Memory B cell (primary cell): ENCODE measurements at regions not wholly inside any gene's neighbourhood (a gene's known extent, or its start where the extent isn't known, plus 50 kb on each side); places are given as distances from the start of the nearest gene placed in this dataset.
"Not testable (repeated sequence)": the region's sequence is repeated elsewhere in the genome, so short reads cannot be mapped to it uniquely, and the experiment has no call there.

Experiments
- ATAC-seq: fragments of 150-1000 bp; cut with Tn5 transposase; 2 replicates; pipeline ENCODE4 v1.10.0; 2021; ENCODE audit warnings: low read depth, mild to moderate bottlenecking, moderate library complexity
- DNase-seq, 2 donors: peaks; one replicate each; pipeline ENCODE4 v3.0.0; 2022; ENCODE audit warnings: low spot score in 2 of 2
- H3K27ac Mint-ChIP-seq: one replicate; pipeline ENCODE4 v1.8.0; 2022; ENCODE audit warnings: mild to moderate bottlenecking, moderate library complexity, mixed read lengths
- H3K27me3 Mint-ChIP-seq: one replicate; pipeline ENCODE4 v1.8.0; 2022; ENCODE audit warnings: mixed read lengths
- H3K36me3 Mint-ChIP-seq: one replicate; pipeline ENCODE4 v1.8.0; 2022; ENCODE audit warnings: mild to moderate bottlenecking, mixed read lengths
- H3K4me1 Mint-ChIP-seq: one replicate; pipeline ENCODE4 v1.8.0; 2022; ENCODE audit warnings: mixed read lengths
- H3K4me3 Mint-ChIP-seq: one replicate; pipeline ENCODE4 v1.8.0; 2022; ENCODE audit warnings: mild to moderate bottlenecking, moderate library complexity, mixed read lengths
- H3K9me3 Mint-ChIP-seq: one replicate; pipeline ENCODE4 v1.8.0; 2022; ENCODE audit warnings: mixed read lengths

DNA sequence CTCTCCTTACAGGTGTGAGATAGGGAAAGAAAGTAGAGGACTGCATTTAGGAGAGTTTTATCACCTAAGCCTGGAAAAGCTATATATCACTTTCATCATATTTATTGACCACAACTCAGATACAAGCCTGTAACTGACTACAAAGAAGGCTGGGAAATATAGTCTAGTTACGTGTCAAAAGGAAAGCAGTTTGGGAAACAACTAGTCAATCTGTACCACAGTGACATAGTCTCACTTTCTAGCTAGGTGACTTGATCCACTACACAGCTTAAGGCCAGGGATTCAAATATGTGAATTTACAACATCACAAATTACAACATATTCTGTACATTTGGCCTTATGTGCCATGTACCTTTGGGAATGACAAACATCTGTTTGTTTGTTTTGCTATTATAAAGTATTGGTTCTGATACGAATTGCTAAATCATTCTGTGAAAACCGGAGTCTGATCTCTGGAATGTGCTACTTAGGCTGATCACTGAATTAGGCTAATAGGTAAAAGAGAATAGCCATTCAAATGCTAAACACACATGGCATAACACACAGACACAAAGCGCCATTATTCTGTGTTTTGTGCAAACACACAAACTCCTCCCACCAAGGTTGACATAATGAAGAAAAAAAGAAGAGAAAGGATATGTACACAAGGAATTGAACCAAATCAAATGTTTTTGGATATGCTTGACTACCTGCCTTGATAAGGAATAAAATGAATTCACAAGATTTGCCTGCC lies 279.8 kb downstream of the DUSP6 start:
- Mint-ChIP-seq H3K4me1 (no peaks in the 10 kb centered on the region), H3K27ac (no peak overlapping the region), H3K27me3 (peaks cover 4% of the 10 kb centered on the region), H3K4me3 (no peak overlapping the region), H3K36me3 (no peaks in the 10 kb centered on the region), H3K9me3 (no peaks in the 10 kb centered on the region)
- no peak for DNase-seq
- no peak for ATAC-seq

DNA sequence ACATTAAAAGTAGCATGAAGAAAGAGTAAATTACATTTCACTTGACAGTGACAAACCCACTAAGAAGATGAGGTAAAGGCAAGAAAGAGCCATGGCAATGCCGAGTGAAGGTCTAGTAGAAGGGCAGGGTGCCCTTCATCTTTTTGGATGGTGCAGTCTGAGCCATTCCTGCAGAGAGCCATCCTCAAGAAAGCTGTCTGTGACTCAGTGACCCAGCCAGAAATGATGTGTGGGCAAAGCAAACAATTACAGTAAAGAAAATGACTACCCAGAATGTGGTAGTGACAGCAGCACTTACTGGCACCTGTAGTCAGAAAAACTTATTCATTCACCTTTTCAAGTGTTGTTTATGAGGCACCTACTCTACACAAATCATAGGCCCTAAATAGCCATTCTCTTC lies 281.7 kb downstream of the DUSP6 start:
- Mint-ChIP-seq H3K4me3 (no peak overlapping the region), H3K4me1 (no peaks in the 10 kb centered on the region), H3K9me3 (no peaks in the 10 kb centered on the region), H3K27me3 (peaks cover 4% of the 10 kb centered on the region), H3K27ac (no peak overlapping the region), H3K36me3 (no peaks in the 10 kb centered on the region)
- DNase-seq (no peak), ATAC-seq (no peak)

DNA sequence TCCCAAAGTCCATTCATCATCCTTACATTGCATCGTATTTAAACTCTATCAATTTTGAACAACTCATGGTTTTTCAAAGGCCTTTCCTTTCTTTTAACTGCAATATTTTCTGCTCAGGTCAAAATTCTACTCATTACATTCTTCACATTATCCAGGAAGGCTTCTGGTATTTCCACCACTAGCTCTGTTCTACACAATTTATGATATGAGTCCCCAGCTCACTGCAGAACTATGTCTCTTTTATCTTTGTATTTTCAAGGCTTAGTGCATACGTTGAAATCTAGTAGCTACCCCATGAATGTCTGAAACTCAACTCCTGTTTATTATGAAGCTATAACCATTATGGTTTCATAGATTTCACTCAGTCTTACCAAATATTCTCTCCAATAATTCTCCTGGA lies 282.9 kb downstream of the DUSP6 start:
- Mint-ChIP-seq H3K4me3 (no peak overlapping the region), H3K4me1 (no peaks in the 10 kb centered on the region), H3K27ac (no peak overlapping the region), H3K36me3 (no peaks in the 10 kb centered on the region), H3K9me3 (peaks cover 1% of the 10 kb centered on the region), H3K27me3 (peaks cover 5% of the 10 kb centered on the region)
- ATAC-seq (no peak), DNase-seq (no peak)

DNA sequence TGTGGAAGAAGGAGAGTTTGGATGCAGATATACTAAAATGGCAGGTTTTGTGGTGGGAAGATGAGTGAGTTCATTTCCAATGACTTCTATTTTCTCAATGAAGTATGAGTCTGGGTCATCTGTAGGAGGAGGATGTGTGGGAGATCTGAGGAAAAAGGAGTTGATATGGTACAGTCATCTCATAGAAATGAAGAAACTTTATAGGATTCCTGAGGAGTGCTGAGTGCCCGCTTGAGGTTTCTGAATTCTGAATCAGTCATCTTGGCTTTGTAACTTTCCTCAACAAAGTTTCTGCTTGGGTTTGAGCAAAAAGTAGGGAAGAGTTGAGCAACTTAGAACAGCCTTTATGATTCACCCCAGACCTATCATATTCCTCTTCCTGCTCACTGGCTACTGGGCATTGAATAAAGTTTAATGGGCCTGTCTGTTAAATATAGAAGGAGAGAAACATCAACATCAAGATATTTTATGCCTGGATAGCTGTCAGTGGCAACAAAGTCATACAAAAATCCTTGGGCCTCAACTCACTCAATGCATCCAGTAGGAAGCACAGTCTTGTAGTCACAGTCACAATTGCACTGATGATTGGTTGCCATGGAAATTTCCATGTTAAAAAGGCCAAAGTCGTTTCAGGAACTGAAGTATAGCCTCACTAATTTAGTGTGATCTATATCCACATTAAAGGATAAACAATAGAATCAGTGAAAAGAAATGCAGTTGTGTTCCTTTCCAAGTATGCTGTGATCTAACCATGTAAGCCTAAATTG lies 284.7 kb downstream of the DUSP6 start:
- peaks cover 1% of the 10 kb centered on the region for H3K9me3 Mint-ChIP-seq
- DNase-seq (no peak), ATAC-seq (no peak)
- H3K4me3 Mint-ChIP-seq, result no peak overlapping the region
- H3K36me3 Mint-ChIP-seq, result no peaks in the 10 kb centered on the region
- H3K27me3 Mint-ChIP-seq, result peaks cover 5% of the 10 kb centered on the region
- no peak overlapping the region for H3K27ac Mint-ChIP-seq
- H3K4me1 Mint-ChIP-seq, result no peaks in the 10 kb centered on the region

DNA sequence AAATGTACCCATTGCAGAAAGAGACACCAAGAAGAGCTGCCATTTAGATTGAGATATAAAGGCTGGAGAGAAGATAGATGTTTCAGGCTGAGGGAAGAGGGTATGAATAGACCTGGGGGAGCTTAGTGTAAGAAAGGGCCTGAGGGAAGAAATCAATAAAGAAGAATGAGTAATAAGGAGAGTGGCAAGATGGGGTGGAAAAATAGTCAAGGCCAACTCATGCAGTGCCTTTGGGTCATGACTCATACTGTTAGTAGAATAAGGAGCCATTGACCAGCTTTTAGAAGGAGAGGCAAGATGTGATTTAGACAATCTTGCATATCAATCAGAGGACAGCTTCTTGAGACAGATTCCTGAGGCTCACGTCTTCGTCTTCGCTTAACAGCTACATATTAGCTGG lies 287.5 kb downstream of the DUSP6 start:
- no peak overlapping the region for H3K4me3 Mint-ChIP-seq
- DNase-seq (no peak), ATAC-seq (no peak)
- H3K27me3 Mint-ChIP-seq, result peaks cover 5% of the 10 kb centered on the region
- H3K27ac Mint-ChIP-seq, result no peak overlapping the region
- peaks cover 1% of the 10 kb centered on the region for H3K9me3 Mint-ChIP-seq
- H3K36me3 Mint-ChIP-seq, result no peaks in the 10 kb centered on the region
- H3K4me1 Mint-ChIP-seq, result no peaks in the 10 kb centered on the region

DNA sequence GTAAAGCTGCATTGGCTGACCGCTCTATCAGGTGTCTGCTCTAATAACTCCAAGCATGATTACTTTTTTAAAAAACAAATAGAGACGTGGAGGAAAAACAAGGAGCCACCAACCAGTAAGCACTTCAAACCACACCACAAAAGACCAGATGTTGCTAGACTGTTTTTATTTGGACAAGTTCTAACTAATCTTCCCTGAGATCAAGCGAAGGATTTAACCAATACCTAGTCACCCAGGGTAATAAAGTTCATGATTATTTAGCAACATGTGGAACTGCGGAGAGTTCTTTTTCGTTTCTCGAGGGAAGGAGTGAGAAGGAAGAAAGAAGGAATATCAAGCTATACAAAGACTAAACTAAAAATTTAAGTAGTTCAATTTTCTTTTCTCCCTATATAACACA lies 288.1 kb downstream of the DUSP6 start:
- no peak for ATAC-seq
- H3K27ac Mint-ChIP-seq, result no peak overlapping the region
- H3K4me3 Mint-ChIP-seq, result no peak overlapping the region
- no peak for DNase-seq
- H3K4me1 Mint-ChIP-seq, result no peaks in the 10 kb centered on the region
- H3K9me3 Mint-ChIP-seq, result peaks cover 1% of the 10 kb centered on the region
- peaks cover 4% of the 10 kb centered on the region for H3K27me3 Mint-ChIP-seq
- H3K36me3 Mint-ChIP-seq, result no peaks in the 10 kb centered on the region

DNA sequence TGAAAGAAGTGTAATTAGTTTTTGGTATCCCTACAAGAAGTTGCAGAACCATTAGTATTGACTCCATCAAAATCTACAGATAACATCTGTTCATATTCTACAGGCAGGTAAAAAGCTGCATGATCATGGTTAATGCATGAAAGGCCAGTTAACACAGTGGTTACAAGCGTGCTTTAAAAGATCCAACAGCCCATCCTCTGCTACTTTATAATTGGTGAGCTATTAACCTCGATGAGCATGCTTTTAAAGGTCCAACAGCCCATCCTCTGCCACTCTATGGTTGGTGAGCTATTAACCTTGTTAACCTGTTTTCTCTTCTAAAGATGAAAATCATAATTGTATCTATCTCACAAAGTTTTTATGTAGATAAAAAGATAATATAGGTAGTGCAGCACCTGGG lies 289.3 kb downstream of the DUSP6 start:
- H3K27ac Mint-ChIP-seq, result no peak overlapping the region
- H3K4me1 Mint-ChIP-seq, result no peaks in the 10 kb centered on the region
- H3K36me3 Mint-ChIP-seq, result no peaks in the 10 kb centered on the region
- no peak overlapping the region for H3K4me3 Mint-ChIP-seq
- ATAC-seq (no peak), DNase-seq (no peak)
- peaks cover 1% of the 10 kb centered on the region for H3K9me3 Mint-ChIP-seq
- peaks cover 3% of the 10 kb centered on the region for H3K27me3 Mint-ChIP-seq

DNA sequence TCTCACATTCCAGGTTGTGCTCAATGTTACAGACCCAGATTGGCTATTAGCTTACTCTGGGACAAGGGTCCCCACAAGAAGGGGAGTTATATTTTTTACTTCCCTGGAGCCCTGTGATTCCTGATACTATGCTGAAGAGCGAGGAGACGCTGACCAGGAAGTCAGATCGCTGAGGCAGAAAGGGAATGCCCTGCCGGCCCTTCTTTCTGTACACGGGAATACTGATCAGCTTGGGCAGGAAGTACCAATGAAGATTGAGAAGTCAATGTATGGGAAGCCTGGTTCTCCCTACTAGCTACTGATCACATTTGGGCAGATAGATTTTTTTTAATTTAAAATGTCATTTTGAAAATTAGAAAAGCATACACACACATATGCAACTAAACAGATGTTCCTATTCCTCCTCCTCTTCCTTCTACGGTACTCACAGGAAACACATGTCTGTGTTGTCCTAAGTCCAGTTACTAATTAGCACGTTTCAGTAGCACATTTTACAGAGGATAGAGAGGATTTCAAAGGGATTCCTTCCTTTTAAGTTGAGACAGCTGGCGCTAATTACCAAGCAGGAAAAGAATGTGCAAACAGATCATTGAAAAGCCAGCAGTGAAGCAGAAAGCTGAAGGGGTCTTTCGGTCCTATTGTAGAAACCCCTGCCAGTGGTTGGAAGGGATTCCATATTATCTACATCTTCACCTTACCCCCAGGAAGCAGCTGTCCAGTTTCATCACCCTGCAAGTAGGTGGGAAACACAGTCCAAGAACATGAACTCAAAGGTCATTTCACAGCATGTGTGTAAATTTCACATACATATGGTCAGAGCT lies 292.4 kb downstream of the DUSP6 start:
- peaks cover 5% of the 10 kb centered on the region for H3K27me3 Mint-ChIP-seq
- DNase-seq (no peak), ATAC-seq (no peak)
- no peak overlapping the region for H3K4me3 Mint-ChIP-seq
- no peaks in the 10 kb centered on the region for H3K4me1 Mint-ChIP-seq
- H3K9me3 Mint-ChIP-seq, result no peaks in the 10 kb centered on the region
- no peak overlapping the region for H3K27ac Mint-ChIP-seq
- H3K36me3 Mint-ChIP-seq, result no peaks in the 10 kb centered on the region

DNA sequence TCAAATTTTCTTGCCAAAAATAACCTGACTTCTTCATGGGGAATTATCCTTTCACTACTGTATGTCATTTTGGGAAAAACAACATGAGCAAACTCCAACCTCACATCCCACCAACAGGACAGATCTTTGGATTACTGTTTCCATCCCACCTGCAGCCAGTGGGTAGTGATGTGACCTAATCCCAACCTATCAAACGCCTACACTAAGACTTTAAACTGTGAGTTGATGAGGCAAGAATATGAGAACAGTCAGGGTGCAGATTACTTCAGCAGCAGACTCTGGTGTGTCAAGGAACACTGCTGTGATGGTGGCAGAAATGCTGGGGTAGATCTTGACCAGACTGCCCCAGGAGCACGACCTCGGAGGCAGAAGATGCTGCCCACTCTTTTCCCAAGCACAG lies 293.2 kb downstream of the DUSP6 start:
- no peaks in the 10 kb centered on the region for H3K4me1 Mint-ChIP-seq
- H3K4me3 Mint-ChIP-seq, result no peak overlapping the region
- no peaks in the 10 kb centered on the region for H3K9me3 Mint-ChIP-seq
- ATAC-seq (no peak), DNase-seq (no peak)
- H3K27ac Mint-ChIP-seq, result no peak overlapping the region
- H3K27me3 Mint-ChIP-seq, result peaks cover 3% of the 10 kb centered on the region
- H3K36me3 Mint-ChIP-seq, result no peaks in the 10 kb centered on the region

DNA sequence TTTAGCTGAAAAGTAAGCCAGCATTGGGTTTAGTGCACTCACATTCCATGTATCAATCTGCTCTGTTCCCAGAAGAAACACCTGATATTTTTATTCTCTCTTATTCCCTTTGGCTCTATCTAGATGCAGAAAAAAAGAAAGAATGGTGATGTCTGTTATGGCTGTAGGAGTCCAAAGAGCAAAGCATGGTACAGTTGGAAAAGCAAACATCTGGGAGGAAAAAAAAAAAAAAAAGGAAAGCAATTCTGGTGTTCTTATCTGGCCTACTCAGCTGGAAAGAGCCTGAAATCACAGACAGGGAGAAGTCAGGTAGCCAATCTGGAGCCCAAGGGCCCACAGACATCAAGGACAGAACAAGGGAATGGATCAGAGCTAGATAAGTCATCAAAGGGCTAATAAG lies 293.9 kb downstream of the DUSP6 start:
- ATAC-seq (no peak), DNase-seq (no peak)
- no peak overlapping the region for H3K4me3 Mint-ChIP-seq
- H3K4me1 Mint-ChIP-seq, result no peaks in the 10 kb centered on the region
- H3K9me3 Mint-ChIP-seq, result no peaks in the 10 kb centered on the region
- peaks cover 3% of the 10 kb centered on the region for H3K27me3 Mint-ChIP-seq
- no peak overlapping the region for H3K27ac Mint-ChIP-seq
- H3K36me3 Mint-ChIP-seq, result peaks cover 4% of the 10 kb centered on the region

DNA sequence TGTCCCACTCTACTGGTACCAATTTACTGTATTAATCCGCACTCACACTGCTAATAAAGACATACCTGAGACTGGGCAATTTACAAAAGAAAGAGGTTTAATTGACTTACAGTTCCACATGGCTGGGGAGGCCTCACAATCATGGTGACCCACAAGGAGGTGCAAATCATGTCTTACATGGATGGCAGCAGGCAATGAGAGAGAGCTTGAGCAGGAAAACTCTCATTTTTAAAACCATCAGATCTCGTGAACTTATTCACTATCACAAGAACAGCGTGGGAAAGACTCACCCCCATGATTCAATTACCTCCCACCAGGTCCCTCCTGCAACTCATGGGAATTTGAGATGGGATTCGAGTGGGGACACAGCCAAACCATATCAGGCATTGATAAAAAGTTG lies 298.5 kb downstream of the DUSP6 start:
- H3K9me3 Mint-ChIP-seq, result not testable (repeated sequence)

DNA sequence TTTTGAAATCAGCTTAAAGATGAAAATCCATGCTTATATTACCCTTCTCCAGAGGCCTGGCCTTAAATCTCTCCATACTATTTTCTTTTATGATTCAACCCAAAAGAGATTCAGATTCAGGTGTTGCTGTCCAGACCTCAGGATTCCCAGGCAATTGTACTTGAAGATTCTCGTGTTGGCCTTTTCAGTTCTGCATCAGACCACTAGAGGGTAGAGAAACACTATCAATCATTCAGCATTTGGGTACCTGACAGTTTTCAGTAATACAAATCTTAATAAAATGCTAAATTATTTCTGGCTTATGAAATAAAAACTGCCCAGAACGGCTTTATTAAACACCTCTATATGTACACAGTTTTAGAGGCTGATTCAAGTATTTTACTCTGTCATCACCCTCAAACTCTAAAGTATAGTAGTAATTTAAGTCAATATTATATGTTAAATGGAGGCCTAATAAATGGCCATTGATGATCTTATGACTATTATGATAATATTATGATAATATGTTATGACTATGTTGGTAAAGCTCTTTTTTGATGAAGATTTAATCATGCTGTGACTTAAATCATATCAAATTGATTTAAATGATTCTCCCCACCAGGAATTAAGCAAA lies 301.1 kb downstream of the DUSP6 start:
- Mint-ChIP-seq H3K27ac (no peak overlapping the region), H3K27me3 (no peaks in the 10 kb centered on the region), H3K36me3 (peaks cover 6% of the 10 kb centered on the region), H3K9me3 (no peaks in the 10 kb centered on the region), H3K4me3 (no peak overlapping the region), H3K4me1 (no peaks in the 10 kb centered on the region)
- DNase-seq (peak; percentile 30 to 57), ATAC-seq (peak; percentile 62)

More for the DNA sequence above, 298.5 kb downstream of the DUSP6 start:
- not testable (repeated sequence) for H3K36me3 Mint-ChIP-seq, H3K27ac Mint-ChIP-seq, H3K27me3 Mint-ChIP-seq, ATAC-seq, DNase-seq, H3K4me3 Mint-ChIP-seq, H3K4me1 Mint-ChIP-seq

DNA sequence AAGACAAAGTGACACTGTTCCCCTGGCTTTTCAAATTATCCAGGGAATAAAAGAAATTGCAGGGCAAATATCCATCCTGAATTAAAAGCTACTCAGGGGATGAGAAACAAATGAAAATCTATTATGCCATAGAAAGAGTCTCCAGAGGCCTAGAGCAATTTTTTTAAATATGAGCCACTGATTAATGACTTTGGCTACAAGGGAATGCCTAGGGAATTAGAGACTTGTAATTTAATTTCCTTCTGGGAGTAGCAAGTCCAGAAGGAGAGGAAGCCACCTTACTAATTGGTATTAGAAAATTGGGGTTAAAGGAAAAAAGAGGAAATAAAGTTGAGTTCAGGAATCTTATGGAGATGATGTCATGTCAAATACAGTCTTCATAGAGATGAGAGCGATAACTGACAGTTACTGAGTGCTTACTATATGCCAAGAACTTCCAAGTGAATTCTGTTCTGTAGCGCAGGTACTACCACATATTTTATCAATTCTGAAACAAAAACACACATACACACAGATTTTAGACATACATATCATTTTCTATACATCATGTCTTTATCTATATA lies 304.4 kb downstream of the DUSP6 start:
- no peak overlapping the region for H3K4me3 Mint-ChIP-seq
- H3K36me3 Mint-ChIP-seq, result no peaks in the 10 kb centered on the region
- no peak overlapping the region for H3K27ac Mint-ChIP-seq
- no peaks in the 10 kb centered on the region for H3K4me1 Mint-ChIP-seq
- H3K27me3 Mint-ChIP-seq, result no peaks in the 10 kb centered on the region
- DNase-seq (no peak), ATAC-seq (no peak)
- no peaks in the 10 kb centered on the region for H3K9me3 Mint-ChIP-seq

DNA sequence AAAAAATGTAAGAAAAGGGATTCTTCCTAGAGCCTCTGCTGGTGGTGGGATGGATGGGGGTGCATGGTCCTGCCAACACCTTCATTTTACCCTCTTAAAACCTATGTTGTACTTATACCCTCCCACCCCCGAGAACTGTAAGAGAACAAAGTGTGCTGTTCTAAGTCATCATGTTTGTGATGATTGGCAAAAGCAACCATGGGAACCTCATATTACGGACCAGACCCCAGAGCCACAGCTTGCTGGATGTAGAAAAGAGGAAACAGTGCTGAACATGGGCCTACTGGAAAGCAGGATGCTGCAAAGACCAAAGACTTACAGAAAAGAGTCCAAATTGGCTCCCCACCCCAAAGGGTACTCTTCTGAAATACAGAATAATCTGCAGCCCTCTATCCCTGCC lies 311.2 kb downstream of the DUSP6 start:
- peaks cover 10% of the 10 kb centered on the region for H3K4me1 Mint-ChIP-seq
- H3K9me3 Mint-ChIP-seq, result peaks cover 3% of the 10 kb centered on the region
- DNase-seq, result no peak
- H3K36me3 Mint-ChIP-seq, result no peaks in the 10 kb centered on the region
- H3K4me3 Mint-ChIP-seq, result no peak overlapping the region
- no peak overlapping the region for H3K27ac Mint-ChIP-seq
- H3K27me3 Mint-ChIP-seq, result no peaks in the 10 kb centered on the region
- no peak for ATAC-seq
